ENCODE measurements at regions not wholly inside any gene's neighbourhood (a gene's known extent, or its start where the extent isn't known, plus 50 kb on each side); places are given as distances from the start of the nearest gene placed in this dataset.

DNA sequence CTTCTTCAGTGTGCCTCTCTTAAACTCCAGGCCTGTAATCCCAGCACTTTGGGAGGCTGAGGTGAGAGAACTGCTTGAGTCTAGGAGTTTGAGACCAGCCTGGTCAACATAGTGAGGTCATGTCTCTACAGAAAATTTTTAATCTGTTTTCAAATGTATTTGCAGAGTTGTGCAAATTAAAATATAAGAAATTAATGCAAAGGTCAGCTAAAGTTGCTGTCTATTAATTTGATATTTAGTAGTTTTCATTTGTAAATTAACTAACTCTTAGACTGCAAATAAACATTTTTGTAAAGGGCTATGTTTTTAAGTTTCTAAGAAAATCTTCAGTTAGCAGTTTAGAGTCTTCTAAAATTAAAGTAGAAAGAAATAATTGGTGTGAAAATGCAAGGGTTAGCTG, 99.9 kb upstream of the TJP1 start:
- intact Hi-C loops (cut with DNase I) = loop anchor here (10.0 kb wide), 1 partner anchor 257 kb away; no protein-coding TSS in a partner anchor
- H3K9me3 ChIP-seq = no peaks in the 10 kb centered on the region
- H3K27me3 ChIP-seq = no peaks in the 10 kb centered on the region
- H3K4me3 ChIP-seq = no peak overlapping the region
- TF ChIP-seq POLR2A (IDR thresholded peaks at IDR 0.05) = no peak
- TF ChIP-seq EP300 (IDR thresholded peaks at IDR 0.05) = no peak
- TF ChIP-seq POLR2AphosphoS5 (IDR thresholded peaks at IDR 0.05) = no peak
- TF ChIP-seq, protein P1, sequence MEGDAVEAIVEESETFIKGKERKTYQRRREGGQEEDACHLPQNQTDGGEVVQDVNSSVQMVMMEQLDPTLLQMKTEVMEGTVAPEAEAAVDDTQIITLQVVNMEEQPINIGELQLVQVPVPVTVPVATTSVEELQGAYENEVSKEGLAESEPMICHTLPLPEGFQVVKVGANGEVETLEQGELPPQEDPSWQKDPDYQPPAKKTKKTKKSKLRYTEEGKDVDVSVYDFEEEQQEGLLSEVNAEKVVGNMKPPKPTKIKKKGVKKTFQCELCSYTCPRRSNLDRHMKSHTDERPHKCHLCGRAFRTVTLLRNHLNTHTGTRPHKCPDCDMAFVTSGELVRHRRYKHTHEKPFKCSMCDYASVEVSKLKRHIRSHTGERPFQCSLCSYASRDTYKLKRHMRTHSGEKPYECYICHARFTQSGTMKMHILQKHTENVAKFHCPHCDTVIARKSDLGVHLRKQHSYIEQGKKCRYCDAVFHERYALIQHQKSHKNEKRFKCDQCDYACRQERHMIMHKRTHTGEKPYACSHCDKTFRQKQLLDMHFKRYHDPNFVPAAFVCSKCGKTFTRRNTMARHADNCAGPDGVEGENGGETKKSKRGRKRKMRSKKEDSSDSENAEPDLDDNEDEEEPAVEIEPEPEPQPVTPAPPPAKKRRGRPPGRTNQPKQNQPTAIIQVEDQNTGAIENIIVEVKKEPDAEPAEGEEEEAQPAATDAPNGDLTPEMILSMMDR (IDR thresholded peaks at IDR 0.05) = no peak
- H3K27ac ChIP-seq = no peak overlapping the region
- no peaks in the 10 kb centered on the region for H3K36me3 ChIP-seq
- peaks cover 0 to 6% (median 5%) of the 10 kb centered on the region in 4 donors for H3K4me1 ChIP-seq
- DNase-seq = no peak

DNA sequence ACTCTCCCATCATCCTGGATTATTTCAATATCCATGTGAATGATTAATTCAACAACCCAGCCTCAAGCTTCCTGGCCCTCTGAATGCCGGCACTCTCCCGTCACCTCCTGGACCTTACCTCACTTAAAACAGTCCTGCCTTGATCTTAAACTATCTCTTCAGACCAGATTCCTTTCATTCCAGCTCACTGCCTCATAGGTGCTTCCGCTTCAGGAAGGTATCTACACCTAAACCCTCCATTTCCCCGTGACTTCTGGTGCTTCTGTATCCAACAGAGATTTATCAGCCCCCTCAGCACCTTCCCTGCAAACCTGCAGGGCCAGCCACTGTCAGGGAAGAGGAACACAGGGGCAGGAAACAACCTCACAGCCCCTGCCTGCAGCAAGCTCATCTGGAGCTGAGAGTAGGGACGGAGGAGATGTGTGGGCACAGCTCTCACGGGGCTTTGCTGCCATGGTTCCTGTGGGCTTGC, 98.9 kb upstream of the TJP1 start:
- H3K9me3 ChIP-seq = no peaks in the 10 kb centered on the region
- no peak for DNase-seq
- WGBS, 2 donors = 60 to 74% methylated on average over 6 of the region's 6 CpGs
- no peaks in the 10 kb centered on the region for H3K36me3 ChIP-seq
- no peak overlapping the region for H3K4me3 ChIP-seq
- TF ChIP-seq, protein P1 (IDR thresholded peaks at IDR 0.05) = no peak
- TF ChIP-seq POLR2A (IDR thresholded peaks at IDR 0.05) = no peak
- no peak for TF ChIP-seq EP300 (IDR thresholded peaks at IDR 0.05)
- TF ChIP-seq POLR2AphosphoS5 (IDR thresholded peaks at IDR 0.05) = no peak
- no peaks in the 10 kb centered on the region for H3K27me3 ChIP-seq
- intact Hi-C loops (cut with DNase I) = loop anchor here (10.0 kb wide), 1 partner anchor 256 kb away; no protein-coding TSS in a partner anchor
- H3K27ac ChIP-seq = no peak overlapping the region
- H3K4me1 ChIP-seq = peaks cover 0 to 6% (median 5%) of the 10 kb centered on the region in 4 donors

DNA sequence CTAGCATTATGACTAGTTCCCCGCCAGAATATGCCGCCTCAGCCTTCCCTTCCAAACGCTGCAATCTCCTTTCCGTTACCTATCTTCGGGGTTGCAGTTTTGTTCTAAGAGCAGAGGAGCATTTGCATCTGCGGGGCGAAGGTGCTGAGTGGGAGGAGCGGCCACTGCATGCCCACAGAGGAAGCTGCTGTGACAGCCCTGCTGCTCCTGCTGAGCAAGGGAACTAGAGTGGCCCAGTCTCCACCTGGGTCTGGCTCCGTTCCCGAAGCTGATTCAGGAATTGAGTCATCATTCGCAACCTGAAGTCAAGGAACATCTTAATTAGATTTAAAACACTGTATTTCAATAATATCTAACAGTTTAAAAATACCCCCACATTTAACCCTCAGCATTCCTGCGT, 98.2 kb upstream of the TJP1 start:
- 78 to 87% methylated on average over 12 of the region's 12 CpGs for WGBS, 2 donors
- TF ChIP-seq EP300 (IDR thresholded peaks at IDR 0.05) (no peak), POLR2AphosphoS5 (IDR thresholded peaks at IDR 0.05) (no peak), POLR2A (IDR thresholded peaks at IDR 0.05) (no peak)
- TF ChIP-seq, protein P1 (IDR thresholded peaks at IDR 0.05) = no peak
- no peaks in the 10 kb centered on the region for H3K9me3 ChIP-seq
- intact Hi-C loops (cut with DNase I) = loop anchor here (10.0 kb wide), 1 partner anchor 256 kb away; no protein-coding TSS in a partner anchor
- no peaks in the 10 kb centered on the region for H3K36me3 ChIP-seq
- DNase-seq = no peak
- H3K4me3 ChIP-seq = no peak overlapping the region
- peaks cover 0 to 6% (median 5%) of the 10 kb centered on the region in 4 donors for H3K4me1 ChIP-seq
- no peaks in the 10 kb centered on the region for H3K27me3 ChIP-seq
- H3K27ac ChIP-seq = no peak overlapping the region

DNA sequence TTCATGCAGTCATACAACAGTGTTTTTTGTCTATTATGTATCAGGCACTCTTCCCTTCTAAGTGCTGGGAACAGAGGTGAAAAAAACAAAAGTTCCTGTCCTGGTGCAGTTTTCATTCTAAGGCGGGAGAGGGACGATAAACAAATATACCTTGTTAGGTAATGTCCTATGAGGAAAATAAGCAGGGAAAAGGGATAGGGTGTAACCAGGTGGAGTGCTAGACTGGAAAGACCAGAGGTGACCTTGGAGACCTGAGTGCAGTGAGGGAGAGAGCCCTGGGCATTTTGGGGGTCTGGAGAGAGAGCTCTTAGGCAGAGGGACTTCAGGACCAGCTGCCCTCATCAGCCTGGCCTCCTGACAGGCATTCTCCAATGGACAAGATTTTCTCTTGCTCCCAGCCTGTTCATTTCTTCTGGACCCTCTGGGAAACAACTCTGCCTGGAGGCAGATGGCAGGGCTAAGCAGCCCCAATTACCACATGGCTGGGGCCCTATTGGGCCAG, 97.2 kb upstream of the TJP1 start:
- H3K27me3 ChIP-seq = no peaks in the 10 kb centered on the region
- no peaks in the 10 kb centered on the region for H3K9me3 ChIP-seq
- H3K4me1 ChIP-seq = peaks cover 0 to 11% (median 3%) of the 10 kb centered on the region in 4 donors
- no peak overlapping the region for H3K4me3 ChIP-seq
- no peak for DNase-seq
- 50 to 73% methylated on average over 2 of the region's 2 CpGs for WGBS, 2 donors
- intact Hi-C loops (cut with DNase I) = no loop called here
- TF ChIP-seq EP300 (IDR thresholded peaks at IDR 0.05) (no peak), POLR2AphosphoS5 (IDR thresholded peaks at IDR 0.05) (no peak), POLR2A (IDR thresholded peaks at IDR 0.05) (no peak)
- TF ChIP-seq, protein P1 (IDR thresholded peaks at IDR 0.05) = no peak
- H3K27ac ChIP-seq = no peak overlapping the region
- no peaks in the 10 kb centered on the region for H3K36me3 ChIP-seq

Data from sigmoid colon (tissue), 6 donors.